ENCODE measurements at regions not wholly inside any gene's neighbourhood (a gene's known extent, or its start where the extent isn't known, plus 50 kb on each side); places are given as distances from the start of the nearest gene placed in this dataset.

GRCh38 chr4:127448986-127449385 is 183.8 kb upstream of the INTU start:
- TF ChIP-seq EZH2 (IDR thresholded peaks at IDR 0.05; ENCODE audit: insufficient read depth, poor library complexity, severe bottlenecking), result no peak
- TF ChIP-seq EZH2phosphoT487 (IDR thresholded peaks at IDR 0.05; ENCODE audit: insufficient read depth, low read depth), result no peak

Measured in GM23248 (cell line).